Cardiac muscle cell (in vitro differentiated cells and primary cell): ENCODE measurements at regions not wholly inside any gene's neighbourhood (a gene's known extent, or its start where the extent isn't known, plus 50 kb on each side); places are given as distances from the start of the nearest gene placed in this dataset.

ENCODE experiments used
- DNase-seq, 2 donors: peaks; one replicate each; pipeline versions ENCODE4 v3.0.0 to v3.0.0-alpha.2; 2010 to 2017; ENCODE audit warnings: low read depth in 1 of 2, low spot score in 1 of 2
- H3K27ac ChIP-seq: fragments of 200-600 bp; sonication (generic); 2 replicates; pipeline ENCODE4 v1.5.1; 2016
- H3K27me3 ChIP-seq: fragments of 200-600 bp; sonication (generic); 2 replicates; pipeline ENCODE4 v1.6.0; 2016; ENCODE audit warnings: control low read depth
- H3K36me3 ChIP-seq: fragments of 200-600 bp; sonication (generic); 2 replicates; pipeline ENCODE4 v1.5.1; 2016; ENCODE audit warnings: control low read depth
- H3K4me1 ChIP-seq: fragments of 200-600 bp; sonication (generic); 2 replicates; pipeline ENCODE4 v1.8.1; 2017; ENCODE audit warnings: low read depth, mild to moderate bottlenecking, mixed run types
- H3K4me3 ChIP-seq: fragments of 200-600 bp; sonication (generic); 2 replicates; pipeline ENCODE4 v1.5.1; 2016; ENCODE audit warnings: mild to moderate bottlenecking
- H3K9me3 ChIP-seq: fragments of 200-600 bp; sonication (generic); 2 replicates; pipeline ENCODE4 v1.5.1; 2017; ENCODE audit warnings: low read depth, mild to moderate bottlenecking, control low read depth
- CTCF ChIP-seq: IDR thresholded peaks from 2 replicates; pipeline ENCODE4 v1.5.1; 2012; ENCODE audit warnings: low read depth, mild to moderate bottlenecking, low read length

DNA sequence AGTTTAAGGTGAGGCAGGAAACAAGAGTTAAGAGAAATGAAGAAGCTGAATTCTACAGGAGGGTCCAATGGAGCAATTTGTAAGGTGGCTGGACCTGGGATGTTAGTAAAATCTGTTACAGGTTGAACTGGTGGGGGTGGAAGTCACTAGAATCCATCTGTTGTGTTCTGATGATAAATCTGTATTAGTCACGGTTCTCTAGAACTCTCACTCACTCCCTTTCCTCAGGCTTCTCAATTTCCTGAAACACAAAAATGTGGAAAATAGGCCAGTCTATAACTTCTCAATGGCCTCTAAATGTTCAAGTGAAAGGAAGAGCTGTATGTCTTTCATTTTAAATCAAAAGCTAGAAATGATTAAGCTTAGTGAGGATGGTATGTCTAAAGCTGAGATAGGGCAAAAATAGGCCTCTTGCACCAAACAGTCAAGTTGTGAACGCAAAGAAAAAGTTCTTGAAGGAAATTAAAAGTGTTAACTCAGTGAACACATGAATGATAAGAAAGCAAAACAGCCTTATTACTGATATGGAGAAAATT lies 180.2 kb upstream of the CBLB start:
- Histone ChIP-seq H3K4me1 (no peaks in the 10 kb centered on the region), H3K4me3 (no peak overlapping the region), H3K27ac (no peak overlapping the region), H3K36me3 (no peaks in the 10 kb centered on the region), H3K27me3 (no peaks in the 10 kb centered on the region), H3K9me3 (no peaks in the 10 kb centered on the region)
- DNase-seq, result no peak
- TF ChIP-seq CTCF, result no peak

DNA sequence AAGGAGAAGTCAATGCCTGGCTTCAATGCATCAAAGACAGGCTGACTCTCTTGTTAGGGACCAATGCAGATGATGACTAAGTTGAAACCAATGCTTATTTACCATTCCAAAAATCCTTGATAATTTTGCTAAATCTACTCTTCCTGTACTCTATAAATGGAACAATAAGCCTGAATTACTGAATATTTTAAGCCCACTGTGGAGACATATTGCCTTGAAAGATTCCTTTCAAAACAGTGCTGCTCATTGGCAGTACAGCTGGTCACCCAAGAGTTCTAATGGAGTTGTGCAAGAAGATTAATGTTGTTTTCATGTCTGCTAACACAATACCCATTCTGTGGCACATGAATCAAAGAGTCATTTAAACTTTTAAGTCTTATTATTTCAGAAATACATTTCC lies 181.0 kb upstream of the CBLB start:
- no peak overlapping the region for H3K4me3 ChIP-seq
- no peaks in the 10 kb centered on the region for H3K4me1 ChIP-seq
- no peaks in the 10 kb centered on the region for H3K27me3 ChIP-seq
- no peaks in the 10 kb centered on the region for H3K36me3 ChIP-seq
- H3K27ac ChIP-seq, result no peak overlapping the region
- no peaks in the 10 kb centered on the region for H3K9me3 ChIP-seq
- DNase-seq, result no peak
- TF ChIP-seq CTCF, result no peak

DNA sequence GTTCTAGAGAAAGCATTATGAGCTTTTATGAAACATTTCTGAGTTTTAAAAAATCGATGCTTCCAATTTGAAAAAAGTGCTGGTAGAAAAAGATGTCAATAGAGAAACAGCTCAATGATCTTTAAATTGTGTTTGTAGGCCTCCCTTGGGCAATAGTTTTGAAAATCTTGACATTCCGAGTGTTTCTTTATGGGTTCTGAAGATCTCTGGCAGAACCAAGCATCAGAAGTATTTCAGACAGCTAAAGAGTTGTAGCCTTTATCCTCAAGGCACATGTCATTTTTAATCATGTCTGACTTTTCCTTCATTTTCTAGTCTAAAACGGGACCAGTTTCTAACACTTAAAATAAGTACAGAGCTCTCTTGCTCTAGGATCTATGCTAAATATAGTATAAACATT lies 188.1 kb upstream of the CBLB start:
- DNase-seq, result no peak
- no peak for TF ChIP-seq CTCF
- peaks cover 36% of the 10 kb centered on the region for H3K4me1 ChIP-seq
- H3K9me3 ChIP-seq, result no peaks in the 10 kb centered on the region
- H3K27me3 ChIP-seq, result no peaks in the 10 kb centered on the region
- H3K36me3 ChIP-seq, result no peaks in the 10 kb centered on the region
- peak overlapping the region; percentile 36 for H3K27ac ChIP-seq
- no peak overlapping the region for H3K4me3 ChIP-seq

DNA sequence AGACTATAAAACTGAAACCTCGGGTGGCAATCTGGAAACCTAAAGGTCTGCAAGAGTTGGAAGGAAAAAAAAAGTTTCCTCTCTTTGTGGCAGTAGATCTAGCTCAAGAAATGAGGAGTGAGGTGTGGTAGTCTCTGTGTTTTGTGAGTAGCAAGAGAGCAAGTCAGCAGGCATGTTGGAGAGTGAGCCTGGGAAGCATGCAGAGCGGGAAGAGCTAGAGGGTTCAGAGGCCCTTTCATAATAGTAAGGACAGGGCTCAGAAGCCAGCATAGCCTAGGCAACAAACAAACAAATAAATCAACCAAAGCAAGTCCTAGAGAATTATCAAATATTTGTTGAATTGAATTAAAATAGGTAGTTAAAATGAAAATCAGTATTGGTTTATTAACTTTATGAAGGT lies 189.7 kb upstream of the CBLB start:
- no peak for TF ChIP-seq CTCF
- Histone ChIP-seq H3K27ac (peak overlapping the region; percentile 46), H3K27me3 (no peaks in the 10 kb centered on the region), H3K36me3 (no peaks in the 10 kb centered on the region), H3K9me3 (no peaks in the 10 kb centered on the region), H3K4me3 (no peak overlapping the region), H3K4me1 (peaks cover 36% of the 10 kb centered on the region)
- peak in 1 of 2 donors; percentile 42 for DNase-seq

DNA sequence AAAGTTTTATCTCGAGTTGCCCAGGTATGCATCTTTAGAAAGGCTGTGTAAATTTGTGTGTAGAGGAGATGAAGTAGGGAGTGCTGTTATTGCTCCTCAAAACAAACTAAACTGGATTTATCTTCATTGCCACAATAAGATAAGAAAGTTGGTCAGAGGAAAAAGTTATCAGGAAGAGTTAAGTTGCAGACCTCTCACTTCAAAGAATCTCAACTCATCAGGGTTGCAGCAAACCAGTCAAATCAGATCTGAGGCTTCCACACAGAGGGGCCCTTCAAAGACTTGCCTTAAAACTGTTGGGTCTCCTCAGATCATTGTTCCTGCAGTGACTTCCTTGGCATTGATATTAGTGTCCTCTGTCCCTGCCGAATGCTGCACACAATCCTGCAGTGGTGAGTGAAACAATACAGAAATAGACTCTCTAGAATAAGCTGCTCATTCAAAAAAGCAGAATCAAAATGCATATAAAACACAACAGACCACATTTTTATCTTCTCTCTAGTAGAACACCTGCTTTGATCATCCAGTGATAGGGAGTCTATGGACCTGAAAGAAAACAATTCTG lies 191.2 kb upstream of the CBLB start:
- H3K4me3 ChIP-seq, result no peak overlapping the region
- DNase-seq, result peak in 1 of 2 donors; percentile 13
- H3K4me1 ChIP-seq, result peaks cover 36% of the 10 kb centered on the region
- no peak for TF ChIP-seq CTCF
- H3K36me3 ChIP-seq, result no peaks in the 10 kb centered on the region
- no peaks in the 10 kb centered on the region for H3K27me3 ChIP-seq
- H3K9me3 ChIP-seq, result no peaks in the 10 kb centered on the region
- peak overlapping the region; percentile 32 for H3K27ac ChIP-seq
